Kidney epithelial cell (primary cell): ENCODE measurements at regions not wholly inside any gene's neighbourhood (a gene's known extent, or its start where the extent isn't known, plus 50 kb on each side); places are given as distances from the start of the nearest gene placed in this dataset.
"Not testable (repeated sequence)": the region's sequence is repeated elsewhere in the genome, so short reads cannot be mapped to it uniquely, and the experiment has no call there.

Experiments used
- DNase-seq: peaks from one replicate; pipeline ENCODE4 v3.0.0-alpha.2; 2010; ENCODE audit warnings: low read depth
- H3K27me3 ChIP-seq: 2 replicates; pipeline ENCODE4 v1.6.0; 2011; ENCODE audit warnings: low read length; ENCODE audit not compliant: control insufficient read depth, insufficient read depth
- H3K36me3 ChIP-seq: 2 replicates; pipeline ENCODE4 v1.5.1; 2011; ENCODE audit warnings: low read length; ENCODE audit not compliant: control insufficient read depth, insufficient read depth
- H3K4me3 ChIP-seq: 2 replicates; pipeline ENCODE4 v1.5.1; 2011; ENCODE audit warnings: low read depth, mild to moderate bottlenecking, control low read depth, low read length

DNA sequence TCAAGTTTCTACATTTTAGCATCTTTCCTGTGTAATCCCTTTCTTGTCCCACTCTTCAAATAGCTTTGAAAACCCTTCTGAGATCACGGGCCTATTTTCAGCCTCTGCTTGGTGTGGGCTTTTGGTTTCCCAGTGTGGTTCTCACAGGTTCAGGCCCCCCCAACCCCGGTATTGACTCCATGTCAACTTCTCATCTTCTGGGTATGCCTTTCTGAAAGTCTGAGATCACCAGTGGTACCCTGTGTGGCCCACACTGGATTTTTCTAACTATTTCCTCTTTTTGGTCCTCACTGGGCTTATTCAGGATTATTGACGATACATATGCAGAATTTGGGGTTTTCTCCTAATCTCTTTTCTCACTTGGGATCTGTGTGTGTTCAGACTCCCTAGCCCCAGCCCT is 146.9 kb upstream of the PLGLB2 start:
- DNase-seq, H3K27me3 ChIP-seq, H3K36me3 ChIP-seq, H3K4me3 ChIP-seq: not testable (repeated sequence)

DNA sequence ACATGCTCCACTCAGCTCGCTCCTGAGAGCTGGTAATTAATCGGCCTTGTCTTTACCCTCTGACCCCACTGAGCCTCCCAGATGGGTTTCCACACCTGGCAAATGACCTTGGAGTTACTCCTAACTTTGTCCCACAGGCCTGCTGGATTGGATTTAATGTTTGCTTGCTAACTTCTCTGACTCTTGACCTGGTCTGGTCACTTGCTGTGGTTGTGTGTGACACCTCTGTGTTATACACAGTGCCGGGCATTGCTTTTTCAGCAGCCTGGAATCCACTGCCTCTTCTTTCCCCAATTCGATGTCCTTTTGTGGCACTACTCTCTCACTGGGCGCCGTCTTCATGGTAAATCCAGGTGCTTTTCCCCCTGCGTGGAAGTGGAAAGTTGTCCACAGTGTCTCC is 145.8 kb upstream of the PLGLB2 start:
- H3K36me3 ChIP-seq, DNase-seq, H3K27me3 ChIP-seq, H3K4me3 ChIP-seq: not testable (repeated sequence)

GRCh38 chr2:87602728-87603127 is 145.2 kb upstream of the PLGLB2 start:
- H3K4me3 ChIP-seq, DNase-seq, H3K27me3 ChIP-seq, H3K36me3 ChIP-seq: not testable (repeated sequence)

DNA sequence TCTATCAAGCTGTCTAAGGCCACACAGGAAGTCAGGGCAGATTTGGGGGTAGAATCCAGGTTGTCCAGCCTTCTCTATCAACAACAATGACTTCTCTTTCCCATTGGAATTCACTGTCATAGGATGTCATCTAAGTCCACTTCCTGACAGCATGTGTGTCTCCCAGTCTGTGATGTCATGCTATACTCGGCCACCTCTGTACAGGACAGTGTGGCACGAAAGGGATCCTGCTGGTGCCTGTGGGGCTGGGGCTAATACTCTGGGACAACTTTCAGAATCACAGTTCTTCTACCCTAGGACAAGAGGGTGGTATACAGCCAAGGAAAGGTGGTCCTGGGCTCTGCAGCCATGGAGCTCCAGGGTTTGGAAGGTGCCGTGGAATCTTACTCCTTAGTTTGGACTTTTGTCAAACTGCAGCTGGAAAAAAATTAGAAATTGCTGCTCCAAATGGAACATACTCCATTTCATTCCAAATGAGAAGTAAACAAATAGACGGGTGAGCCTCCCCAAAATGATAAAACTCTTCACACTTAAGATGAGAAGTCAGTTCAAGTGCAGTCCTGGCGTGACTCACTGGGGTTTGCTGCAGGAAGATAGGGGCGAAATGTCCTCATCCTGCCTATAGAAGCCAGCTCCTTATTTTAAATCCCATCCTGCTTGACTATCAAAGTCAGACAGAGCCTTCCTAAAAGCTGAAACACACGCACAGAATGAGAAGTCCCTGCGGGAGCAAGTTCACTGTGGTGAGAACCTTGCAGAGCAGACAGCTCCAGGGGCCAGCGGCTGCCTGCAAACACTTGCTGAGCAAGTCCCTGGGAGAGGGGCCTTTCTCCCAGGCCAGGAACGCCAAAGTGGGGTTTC is 144.2 kb upstream of the PLGLB2 start:
- H3K4me3 ChIP-seq, DNase-seq, H3K27me3 ChIP-seq, H3K36me3 ChIP-seq: not testable (repeated sequence)

DNA sequence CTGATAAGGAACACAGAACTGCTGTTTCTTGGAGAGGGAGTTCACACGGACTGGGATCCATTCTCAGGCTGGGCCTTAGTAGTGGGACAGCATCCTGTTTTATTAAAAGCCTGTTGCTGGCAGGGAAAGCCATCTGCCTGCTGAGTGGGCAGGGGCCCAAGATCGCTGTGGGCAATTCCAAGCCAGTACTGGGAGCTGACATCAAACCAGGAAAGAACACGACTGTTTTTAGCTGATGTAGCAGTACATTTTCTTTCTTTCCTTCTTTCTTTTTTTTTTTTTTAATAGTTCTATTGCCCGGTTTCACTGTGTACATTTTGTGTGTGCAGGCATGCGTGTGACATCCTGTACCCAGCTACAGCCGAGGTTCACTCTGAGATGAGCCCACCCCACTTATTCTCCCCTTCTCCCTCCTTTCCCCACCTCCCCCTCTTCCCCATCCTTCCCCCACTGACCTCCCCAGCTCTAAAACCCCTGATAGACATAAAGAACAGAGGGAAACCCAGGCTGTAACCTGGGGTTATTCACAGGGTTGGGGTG is 143.5 kb upstream of the PLGLB2 start:
- not testable (repeated sequence) for H3K4me3 ChIP-seq, H3K27me3 ChIP-seq, H3K36me3 ChIP-seq, DNase-seq

GRCh38 chr2:87604980-87605379 is 142.9 kb upstream of the PLGLB2 start:
- not testable (repeated sequence) for H3K4me3 ChIP-seq, H3K36me3 ChIP-seq, DNase-seq

DNA sequence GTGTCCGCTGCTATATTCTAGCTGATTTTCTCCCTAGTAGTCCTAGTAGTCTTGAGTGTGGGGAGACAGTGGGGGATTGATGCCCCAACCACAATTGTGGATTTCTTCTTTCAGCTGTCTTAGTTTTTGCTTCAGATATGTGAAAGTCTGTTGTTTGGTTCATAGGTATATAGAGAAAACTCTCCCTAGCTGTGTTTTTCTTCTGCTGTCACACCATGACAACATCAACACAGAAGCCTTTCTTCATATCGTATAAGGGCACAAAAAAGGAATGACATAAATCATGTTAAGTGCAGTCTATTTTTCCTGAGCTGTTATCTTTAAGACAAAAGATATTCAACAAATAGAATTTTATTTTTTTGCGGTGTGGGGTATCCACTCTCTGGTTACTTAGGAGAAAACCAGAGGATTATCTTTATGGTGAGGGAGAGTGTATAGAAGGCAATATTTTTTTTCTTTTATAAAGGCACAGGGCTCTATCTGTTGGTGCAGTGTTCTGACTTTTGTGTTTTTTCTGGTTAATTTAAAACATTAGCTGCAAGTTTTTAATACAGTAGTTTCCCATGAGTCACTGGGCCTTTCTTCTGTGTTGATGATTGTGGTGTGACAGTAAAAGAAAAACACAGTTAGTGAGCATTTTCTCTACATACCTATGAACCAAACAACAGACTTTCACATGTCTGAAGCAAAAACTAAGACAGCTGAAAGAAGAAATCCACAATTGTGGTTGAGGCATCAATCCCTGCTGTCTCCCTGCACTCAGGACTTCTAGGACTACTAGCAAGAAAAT is 139.3 kb upstream of the PLGLB2 start:
- H3K27me3 ChIP-seq, H3K4me3 ChIP-seq, H3K36me3 ChIP-seq, DNase-seq: not testable (repeated sequence)

More at GRCh38 chr2:87604980-87605379, 142.9 kb upstream of the PLGLB2 start:
- not testable (repeated sequence) for H3K27me3 ChIP-seq

DNA sequence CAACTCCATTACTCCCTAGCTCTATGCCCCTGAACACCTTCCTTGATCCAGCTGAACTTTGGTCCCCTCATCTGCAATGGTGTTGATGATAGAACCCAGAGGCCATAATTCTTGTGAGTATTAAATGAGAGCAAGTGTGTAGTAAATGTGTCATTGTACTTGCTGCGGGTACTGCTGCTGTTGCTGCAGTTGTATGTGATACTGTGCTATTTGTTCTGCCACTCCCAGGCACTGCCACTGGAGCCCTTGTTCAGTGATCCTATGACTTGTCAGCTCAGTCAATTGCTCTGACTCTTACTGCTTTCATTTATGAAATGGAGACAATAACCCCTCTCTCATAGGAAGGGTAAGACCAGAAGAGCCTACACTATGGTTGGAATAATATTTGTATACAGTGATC is 136.9 kb upstream of the PLGLB2 start:
- H3K27me3 ChIP-seq, H3K4me3 ChIP-seq, H3K36me3 ChIP-seq, DNase-seq: not testable (repeated sequence)

DNA sequence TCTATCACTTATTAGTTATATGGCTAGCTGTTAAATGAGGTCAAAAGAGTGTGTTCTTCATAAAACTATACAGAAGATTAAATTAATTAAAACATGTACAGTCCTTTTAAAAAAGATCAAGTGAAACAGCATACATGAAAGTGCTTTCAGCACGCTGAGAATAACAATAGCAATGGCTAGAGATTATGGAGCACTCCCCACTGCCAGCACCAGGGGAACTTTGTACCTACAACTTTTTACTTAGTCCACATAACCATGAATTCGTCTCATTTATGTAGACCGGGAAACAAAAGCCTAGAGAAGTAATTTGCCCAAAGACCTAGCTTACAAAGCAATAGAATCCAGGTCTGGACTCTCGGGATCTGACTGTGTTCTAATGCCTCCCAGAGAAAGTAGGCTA is 136.5 kb upstream of the PLGLB2 start:
- H3K4me3 ChIP-seq, DNase-seq: not testable (repeated sequence)

DNA sequence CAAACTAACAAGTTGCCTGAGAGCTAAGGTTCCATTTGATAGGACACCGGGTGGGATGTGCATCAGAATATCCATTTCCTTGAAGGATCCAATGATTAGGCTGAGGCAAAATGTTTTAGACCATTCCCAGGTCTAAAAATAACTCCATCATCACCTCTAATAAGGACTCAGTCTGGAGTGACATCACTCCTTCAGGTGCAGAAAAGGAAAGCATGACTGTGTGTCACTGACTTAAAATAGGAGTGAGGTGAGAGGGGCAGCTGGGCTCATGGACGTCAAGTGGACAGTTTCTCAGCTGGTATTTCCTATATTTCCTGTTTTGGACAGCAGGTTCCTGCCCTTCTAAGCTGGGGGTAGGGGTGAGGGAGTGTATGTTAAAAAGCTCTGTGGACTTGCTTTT is 135.9 kb upstream of the PLGLB2 start:
- H3K27me3 ChIP-seq, H3K4me3 ChIP-seq, DNase-seq, H3K36me3 ChIP-seq: not testable (repeated sequence)

More for the DNA sequence above, 136.5 kb upstream of the PLGLB2 start:
- H3K27me3 ChIP-seq, H3K36me3 ChIP-seq: not testable (repeated sequence)

DNA sequence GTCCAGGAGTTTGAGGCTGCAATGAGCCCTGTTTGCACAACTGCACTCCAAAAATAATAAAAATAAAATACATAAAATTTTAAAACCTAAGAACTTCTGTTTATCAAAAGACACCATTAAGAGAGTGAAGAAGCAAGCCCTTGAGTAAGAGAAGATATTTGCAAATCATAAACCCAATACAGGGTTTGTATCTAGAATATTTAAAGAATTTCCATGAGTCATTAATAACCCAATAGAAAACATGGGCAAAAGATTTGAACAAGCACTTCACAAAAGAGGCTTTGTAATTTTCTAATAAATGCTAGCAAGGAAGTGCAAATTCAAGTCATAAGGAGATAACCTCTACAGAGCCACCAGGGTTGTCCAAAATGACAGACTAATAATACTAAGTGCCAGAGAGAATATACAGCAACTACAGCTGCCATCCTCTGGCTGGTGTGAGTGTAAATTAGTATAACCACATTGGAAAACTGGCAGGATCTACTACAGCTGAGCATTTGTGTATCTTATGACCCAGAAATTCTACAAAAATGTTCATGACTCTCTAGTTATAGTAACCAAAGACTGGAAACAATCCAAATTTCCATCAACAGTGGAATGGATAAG is 133.0 kb upstream of the PLGLB2 start:
- not testable (repeated sequence) for H3K36me3 ChIP-seq, H3K27me3 ChIP-seq, H3K4me3 ChIP-seq, DNase-seq

GRCh38 chr2:87619121-87619520 is 128.8 kb upstream of the PLGLB2 start:
- not testable (repeated sequence) for H3K4me3 ChIP-seq, H3K36me3 ChIP-seq, H3K27me3 ChIP-seq, DNase-seq

- not testable (repeated sequence) for H3K4me3 ChIP-seq, DNase-seq, H3K27me3 ChIP-seq, H3K36me3 ChIP-seq
These were observed 126.7 kb upstream of the PLGLB2 start for GRCh38 chr2:87621139-87621538.

DNA sequence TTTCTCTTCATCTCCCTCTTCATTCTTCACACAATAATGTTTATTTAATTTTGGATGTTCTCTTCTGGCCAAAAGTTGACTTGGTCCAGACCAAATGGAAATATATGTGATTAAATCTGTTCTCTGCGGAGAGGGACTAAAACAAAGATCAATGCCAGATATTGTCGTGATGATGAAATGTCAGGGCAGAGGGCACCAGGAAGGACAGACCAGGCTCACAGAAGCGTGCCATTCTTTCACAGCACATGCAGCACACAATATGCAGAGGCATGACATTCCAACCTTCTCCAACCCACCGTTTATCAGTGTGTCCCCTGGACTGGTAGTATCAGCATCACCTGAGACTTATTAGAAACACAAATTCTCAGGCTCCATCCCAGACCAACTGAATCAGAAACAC is 125.2 kb upstream of the PLGLB2 start:
- DNase-seq, H3K27me3 ChIP-seq, H3K4me3 ChIP-seq, H3K36me3 ChIP-seq: not testable (repeated sequence)
